SK-N-SH (cell line): ENCODE measurements at regions not wholly inside any gene's neighbourhood (a gene's known extent, or its start where the extent isn't known, plus 50 kb on each side); places are given as distances from the start of the nearest gene placed in this dataset.

ENCODE experiments used
- FOXM1 ChIP-seq: IDR thresholded peaks from 2 replicates; pipeline ENCODE4 v1.4.0; 2012; ENCODE audit warnings: low read depth, mild to moderate bottlenecking
- GATA2 ChIP-seq: sonication (generic); formaldehyde crosslinking; IDR thresholded peaks from 2 replicates; pipeline ENCODE4 v1.5.0; 2020; ENCODE audit warnings: mild to moderate bottlenecking, missing genetic modification reagents
- MEF2A ChIP-seq: IDR thresholded peaks from 2 replicates; pipeline ENCODE4 v1.4.0; 2012; ENCODE audit warnings: low read depth, borderline replicate concordance
- RAD21 ChIP-seq: IDR thresholded peaks from 2 replicates; pipeline ENCODE4 v1.6.1; 2012; ENCODE audit warnings: mild to moderate bottlenecking, low read length
- YY1 ChIP-seq: IDR thresholded peaks from 2 replicates; pipeline ENCODE4 v1.4.0; 2012; ENCODE audit warnings: low read depth, mild to moderate bottlenecking
- TF ChIP-seq, protein P1 (sequence below): IDR thresholded peaks from 2 replicates; pipeline ENCODE4 v1.4.0; 2012; ENCODE audit warnings: low read depth, borderline replicate concordance
- TF ChIP-seq, protein P2 (sequence below): fragments of 200-600 bp; sonication (generic); IDR thresholded peaks from 2 replicates; pipeline ENCODE4 v1.6.1; 2017; ENCODE audit warnings: antibody characterized with exemption, mild to moderate bottlenecking, moderate library complexity
- TF ChIP-seq, protein P3 (sequence below): IDR thresholded peaks from 2 replicates; pipeline ENCODE4 v1.4.0; 2012; ENCODE audit warnings: low read depth

DNA sequence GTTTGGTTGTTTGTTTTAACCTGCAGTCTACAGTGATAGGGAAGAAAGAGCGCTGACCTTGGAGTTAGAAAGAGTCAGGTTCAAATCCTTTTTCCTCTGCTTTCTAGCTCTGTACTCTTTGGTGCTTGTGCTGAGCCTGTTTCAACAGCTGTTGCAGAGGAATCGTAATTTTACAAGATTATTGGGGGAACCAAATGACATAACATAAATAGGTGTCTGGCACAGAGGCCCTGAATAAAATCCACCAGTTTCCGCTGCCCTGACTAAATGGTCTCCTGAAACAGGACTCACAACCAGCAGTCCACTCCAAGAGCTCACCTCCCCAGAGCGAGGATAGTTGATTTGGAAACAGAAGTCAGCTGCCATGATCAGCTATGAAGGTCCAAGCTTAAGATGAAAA lies 125.0 kb upstream of the CDC42EP3 start:
- TF ChIP-seq, protein P1, sequence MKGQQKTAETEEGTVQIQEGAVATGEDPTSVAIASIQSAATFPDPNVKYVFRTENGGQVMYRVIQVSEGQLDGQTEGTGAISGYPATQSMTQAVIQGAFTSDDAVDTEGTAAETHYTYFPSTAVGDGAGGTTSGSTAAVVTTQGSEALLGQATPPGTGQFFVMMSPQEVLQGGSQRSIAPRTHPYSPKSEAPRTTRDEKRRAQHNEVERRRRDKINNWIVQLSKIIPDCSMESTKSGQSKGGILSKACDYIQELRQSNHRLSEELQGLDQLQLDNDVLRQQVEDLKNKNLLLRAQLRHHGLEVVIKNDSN, result no peak
- TF ChIP-seq FOXM1, result no peak
- no peak for TF ChIP-seq MEF2A
- TF ChIP-seq, protein P2, sequence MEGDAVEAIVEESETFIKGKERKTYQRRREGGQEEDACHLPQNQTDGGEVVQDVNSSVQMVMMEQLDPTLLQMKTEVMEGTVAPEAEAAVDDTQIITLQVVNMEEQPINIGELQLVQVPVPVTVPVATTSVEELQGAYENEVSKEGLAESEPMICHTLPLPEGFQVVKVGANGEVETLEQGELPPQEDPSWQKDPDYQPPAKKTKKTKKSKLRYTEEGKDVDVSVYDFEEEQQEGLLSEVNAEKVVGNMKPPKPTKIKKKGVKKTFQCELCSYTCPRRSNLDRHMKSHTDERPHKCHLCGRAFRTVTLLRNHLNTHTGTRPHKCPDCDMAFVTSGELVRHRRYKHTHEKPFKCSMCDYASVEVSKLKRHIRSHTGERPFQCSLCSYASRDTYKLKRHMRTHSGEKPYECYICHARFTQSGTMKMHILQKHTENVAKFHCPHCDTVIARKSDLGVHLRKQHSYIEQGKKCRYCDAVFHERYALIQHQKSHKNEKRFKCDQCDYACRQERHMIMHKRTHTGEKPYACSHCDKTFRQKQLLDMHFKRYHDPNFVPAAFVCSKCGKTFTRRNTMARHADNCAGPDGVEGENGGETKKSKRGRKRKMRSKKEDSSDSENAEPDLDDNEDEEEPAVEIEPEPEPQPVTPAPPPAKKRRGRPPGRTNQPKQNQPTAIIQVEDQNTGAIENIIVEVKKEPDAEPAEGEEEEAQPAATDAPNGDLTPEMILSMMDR, result no peak
- TF ChIP-seq RAD21, result no peak
- TF ChIP-seq, protein P3, sequence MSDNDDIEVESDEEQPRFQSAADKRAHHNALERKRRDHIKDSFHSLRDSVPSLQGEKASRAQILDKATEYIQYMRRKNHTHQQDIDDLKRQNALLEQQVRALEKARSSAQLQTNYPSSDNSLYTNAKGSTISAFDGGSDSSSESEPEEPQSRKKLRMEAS, result no peak
- TF ChIP-seq GATA2, result no peak
- TF ChIP-seq YY1, result no peak
